WTC11 (cell line): ENCODE measurements at regions not wholly inside any gene's neighbourhood (a gene's known extent, or its start where the extent isn't known, plus 50 kb on each side); places are given as distances from the start of the nearest gene placed in this dataset.

Experiments
- ATAC-seq: fragments of 200-7000 bp; cut with Tn5 transposase; 2 replicates; pipeline ENCODE4 v1.10.0; 2021; ENCODE audit warnings: mild to moderate bottlenecking, moderate library complexity
- CTCF ChIA-PET: fragments of 300-600 bp; sonication (Branson Sonifier 250); formaldehyde crosslinking; loops from one replicate; lab custom pipeline; 2021; ENCODE audit warnings: antibody characterized with exemption; lab: Charles Lee
- POLR2A ChIA-PET: fragments of 350-600 bp; sonication (Branson Sonifier 250); formaldehyde crosslinking; loops from one replicate; lab custom pipeline; 2021; ENCODE audit warnings: antibody characterized with exemption; lab: Charles Lee
- DNase-seq: peaks from one replicate; pipeline ENCODE4 v3.0.0; 2021; ENCODE audit warnings: low spot score
- H3K27ac Mint-ChIP-seq: 2 replicates; pipeline ENCODE4 v1.8.0; 2021; ENCODE audit warnings: mixed read lengths
- H3K27me3 Mint-ChIP-seq: 2 replicates; pipeline ENCODE4 v1.8.0; 2021; ENCODE audit warnings: low read depth, mild to moderate bottlenecking, moderate library complexity, mixed read lengths
- H3K36me3 Mint-ChIP-seq: 2 replicates; pipeline ENCODE4 v1.8.0; 2021; ENCODE audit warnings: mixed read lengths
- H3K4me1 Mint-ChIP-seq: 2 replicates; pipeline ENCODE4 v1.8.0; 2022; ENCODE audit warnings: mixed read lengths
- H3K4me3 Mint-ChIP-seq: 2 replicates; pipeline ENCODE4 v1.8.0; 2021; ENCODE audit warnings: mild to moderate bottlenecking, moderate library complexity, mixed read lengths
- H3K9me3 Mint-ChIP-seq: 2 replicates; pipeline ENCODE4 v1.8.0; 2021; ENCODE audit warnings: mixed read lengths
- CREM ChIP-seq: sonication (generic); formaldehyde crosslinking; IDR thresholded peaks from 2 replicates; pipeline ENCODE4 v1.8.1; 2022; ENCODE audit warnings: mild to moderate bottlenecking, missing genetic modification reagents, moderate library complexity
- ETV6 ChIP-seq: sonication (generic); formaldehyde crosslinking; IDR thresholded peaks from 2 replicates; pipeline ENCODE4 v1.8.1; 2022; ENCODE audit warnings: mild to moderate bottlenecking, missing genetic modification reagents
- GRHL2 ChIP-seq: fragments of 250-450 bp; sonication (Bioruptor Pico); IDR thresholded peaks from 2 replicates; pipeline ENCODE4 v1.8.0; 2022; ENCODE audit warnings: mild to moderate bottlenecking, moderate library complexity; ENCODE audit not compliant: insufficient replicate concordance, severe bottlenecking
- IRF2 ChIP-seq: sonication (generic); formaldehyde crosslinking; IDR thresholded peaks from 2 replicates; pipeline ENCODE4 v1.8.0; 2022; ENCODE audit warnings: low read depth, missing genetic modification reagents, borderline replicate concordance
- JUN ChIP-seq: sonication (generic); formaldehyde crosslinking; IDR thresholded peaks from 2 replicates; pipeline ENCODE4 v1.8.0; 2023; ENCODE audit warnings: mild to moderate bottlenecking, missing genetic modification reagents
- MXD4 ChIP-seq: fragments of 250-450 bp; sonication (Bioruptor Pico); IDR thresholded peaks from 2 replicates; pipeline ENCODE4 v1.8.0; 2021; ENCODE audit warnings: mild to moderate bottlenecking, moderate library complexity, borderline replicate concordance
- NFE2L1 ChIP-seq: sonication (generic); formaldehyde crosslinking; IDR thresholded peaks from 2 replicates; pipeline ENCODE4 v1.8.1; 2023; ENCODE audit warnings: missing genetic modification reagents
- NFYB ChIP-seq: sonication (generic); formaldehyde crosslinking; conservative IDR thresholded peaks from 2 replicates; pipeline ENCODE4 v1.8.0; 2022; ENCODE audit warnings: low read depth, missing genetic modification reagents
- NR1H2 ChIP-seq: sonication (generic); formaldehyde crosslinking; IDR thresholded peaks from 2 replicates; pipeline ENCODE4 v1.9.0; 2021; ENCODE audit warnings: mild to moderate bottlenecking, moderate library complexity, missing genetic modification reagents
- RELA ChIP-seq: sonication (generic); formaldehyde crosslinking; IDR thresholded peaks from 2 replicates; pipeline ENCODE4 v1.8.1; 2022; ENCODE audit warnings: missing genetic modification reagents, mild to moderate bottlenecking, borderline replicate concordance
- RORB ChIP-seq: fragments of 250-450 bp; sonication (Bioruptor Pico); IDR thresholded peaks from 2 replicates; pipeline ENCODE4 v1.9.0; 2021; ENCODE audit warnings: mild to moderate bottlenecking
- TEAD1 ChIP-seq: sonication (generic); formaldehyde crosslinking; IDR thresholded peaks from 2 replicates; pipeline ENCODE4 v1.8.0; 2022; ENCODE audit warnings: mild to moderate bottlenecking, missing genetic modification reagents
- ZNF317 ChIP-seq: sonication (generic); formaldehyde crosslinking; IDR thresholded peaks from 2 replicates; pipeline ENCODE4 v1.8.1; 2023; ENCODE audit warnings: low read depth, mild to moderate bottlenecking, moderate library complexity, missing genetic modification reagents, borderline replicate concordance
- ZNF396 ChIP-seq: fragments of 250-450 bp; sonication (Bioruptor Pico); IDR thresholded peaks from 2 replicates; pipeline ENCODE4 v1.8.0; 2021; ENCODE audit warnings: mild to moderate bottlenecking, moderate library complexity, borderline replicate concordance
- TF ChIP-seq, protein P1 (sequence below): sonication (generic); formaldehyde crosslinking; IDR thresholded peaks from 2 replicates; pipeline ENCODE4 v1.8.1; 2023; ENCODE audit warnings: mild to moderate bottlenecking, moderate library complexity, missing genetic modification reagents
- TF ChIP-seq, protein P2 (sequence below): sonication (generic); formaldehyde crosslinking; IDR thresholded peaks from 2 replicates; pipeline ENCODE4 v1.8.1; 2023; ENCODE audit warnings: mild to moderate bottlenecking, missing genetic modification reagents
- TF ChIP-seq, protein P3 (sequence below): fragments of 250-450 bp; sonication (Bioruptor Pico); IDR thresholded peaks from 2 replicates; pipeline ENCODE4 v1.9.0; 2021; ENCODE audit warnings: mild to moderate bottlenecking, borderline replicate concordance
- TF ChIP-seq, protein P4 (sequence below): sonication (generic); formaldehyde crosslinking; IDR thresholded peaks from 2 replicates; pipeline ENCODE4 v1.8.1; 2022; ENCODE audit warnings: mild to moderate bottlenecking, moderate library complexity, missing genetic modification reagents
- TF ChIP-seq, protein P5 (sequence below): fragments of 250-450 bp; sonication (Bioruptor Pico); IDR thresholded peaks from 2 replicates; pipeline ENCODE4 v1.9.0; 2021; ENCODE audit warnings: moderate library complexity, mild to moderate bottlenecking, inconsistent platforms, borderline replicate concordance
- TF ChIP-seq, protein P6 (sequence below): sonication (generic); formaldehyde crosslinking; IDR thresholded peaks from 2 replicates; pipeline ENCODE4 v1.8.1; 2022; ENCODE audit warnings: low read depth, mild to moderate bottlenecking, moderate library complexity, missing genetic modification reagents, borderline replicate concordance
- TF ChIP-seq, protein P7 (sequence below): sonication (generic); formaldehyde crosslinking; IDR thresholded peaks from 2 replicates; pipeline ENCODE4 v1.8.0; 2022; ENCODE audit warnings: mild to moderate bottlenecking, missing genetic modification reagents
- TF ChIP-seq, protein P8 (sequence below): fragments of 250-450 bp; sonication (Bioruptor Pico); IDR thresholded peaks from 2 replicates; pipeline ENCODE4 v1.9.0; 2021; ENCODE audit warnings: mild to moderate bottlenecking

DNA sequence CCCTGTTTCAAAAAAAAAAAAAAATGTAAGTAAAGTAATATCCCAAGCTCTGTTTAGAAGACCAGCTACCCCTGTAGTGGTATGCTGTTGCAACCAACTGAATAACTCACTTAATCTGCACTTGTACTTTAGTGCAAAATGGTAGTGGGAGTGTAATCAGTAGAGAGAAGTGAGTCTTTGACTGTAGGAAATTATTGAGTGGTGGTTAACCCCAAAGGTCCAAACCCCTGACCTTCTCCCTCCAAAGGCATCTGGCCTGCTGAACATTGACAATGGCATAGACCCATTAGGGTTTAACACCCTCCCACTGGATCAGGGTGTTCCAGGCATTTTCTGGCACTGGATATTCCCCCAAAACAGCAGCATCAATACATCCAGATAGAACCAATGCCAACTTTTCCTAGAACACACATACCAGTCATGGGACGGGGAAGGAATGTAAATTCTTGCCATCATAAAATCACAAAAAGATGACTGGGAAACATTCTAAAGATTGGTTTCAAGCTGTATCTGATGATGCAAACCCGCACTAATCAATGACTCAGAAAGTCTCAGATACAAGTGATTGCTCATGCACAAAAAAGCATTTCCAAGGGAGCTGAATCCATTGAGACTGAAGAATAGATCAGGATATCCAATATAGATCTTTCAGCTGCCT is 110.3 kb downstream of the MRPL39 start:
- Mint-ChIP-seq H3K9me3 (peaks cover 21% of the 10 kb centered on the region), H3K27ac (no peak overlapping the region), H3K4me1 (no peaks in the 10 kb centered on the region), H3K27me3 (no peaks in the 10 kb centered on the region; the same call in 1 of the 2 replicates), H3K4me3 (no peak overlapping the region), H3K36me3 (no peaks in the 10 kb centered on the region)
- ChIA-PET POLR2A (no interaction called here), CTCF (no interaction called here)
- DNase-seq: no peak
- TF ChIP-seq JUN (no peak), MXD4 (CRISPR knock-in tag) (no peak), ZNF396 (no peak), RELA (no peak), NFYB (no peak), NR1H2 (CRISPR knock-in tag) (no peak), ZNF317 (CRISPR knock-in tag) (no peak), TEAD1 (CRISPR knock-in tag) (no peak)
- TF ChIP-seq, protein P1, sequence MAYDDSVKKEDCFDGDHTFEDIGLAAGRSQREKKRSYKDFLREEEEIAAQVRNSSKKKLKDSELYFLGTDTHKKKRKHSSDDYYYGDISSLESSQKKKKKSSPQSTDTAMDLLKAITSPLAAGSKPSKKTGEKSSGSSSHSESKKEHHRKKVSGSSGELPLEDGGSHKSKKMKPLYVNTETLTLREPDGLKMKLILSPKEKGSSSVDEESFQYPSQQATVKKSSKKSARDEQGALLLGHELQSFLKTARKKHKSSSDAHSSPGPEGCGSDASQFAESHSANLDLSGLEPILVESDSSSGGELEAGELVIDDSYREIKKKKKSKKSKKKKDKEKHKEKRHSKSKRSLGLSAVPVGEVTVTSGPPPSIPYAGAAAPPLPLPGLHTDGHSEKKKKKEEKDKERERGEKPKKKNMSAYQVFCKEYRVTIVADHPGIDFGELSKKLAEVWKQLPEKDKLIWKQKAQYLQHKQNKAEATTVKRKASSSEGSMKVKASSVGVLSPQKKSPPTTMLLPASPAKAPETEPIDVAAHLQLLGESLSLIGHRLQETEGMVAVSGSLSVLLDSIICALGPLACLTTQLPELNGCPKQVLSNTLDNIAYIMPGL (CRISPR knock-in tag): no peak
- TF ChIP-seq, protein P2, sequence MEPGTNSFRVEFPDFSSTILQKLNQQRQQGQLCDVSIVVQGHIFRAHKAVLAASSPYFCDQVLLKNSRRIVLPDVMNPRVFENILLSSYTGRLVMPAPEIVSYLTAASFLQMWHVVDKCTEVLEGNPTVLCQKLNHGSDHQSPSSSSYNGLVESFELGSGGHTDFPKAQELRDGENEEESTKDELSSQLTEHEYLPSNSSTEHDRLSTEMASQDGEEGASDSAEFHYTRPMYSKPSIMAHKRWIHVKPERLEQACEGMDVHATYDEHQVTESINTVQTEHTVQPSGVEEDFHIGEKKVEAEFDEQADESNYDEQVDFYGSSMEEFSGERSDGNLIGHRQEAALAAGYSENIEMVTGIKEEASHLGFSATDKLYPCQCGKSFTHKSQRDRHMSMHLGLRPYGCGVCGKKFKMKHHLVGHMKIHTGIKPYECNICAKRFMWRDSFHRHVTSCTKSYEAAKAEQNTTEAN: no peak
- TF ChIP-seq, protein P3, sequence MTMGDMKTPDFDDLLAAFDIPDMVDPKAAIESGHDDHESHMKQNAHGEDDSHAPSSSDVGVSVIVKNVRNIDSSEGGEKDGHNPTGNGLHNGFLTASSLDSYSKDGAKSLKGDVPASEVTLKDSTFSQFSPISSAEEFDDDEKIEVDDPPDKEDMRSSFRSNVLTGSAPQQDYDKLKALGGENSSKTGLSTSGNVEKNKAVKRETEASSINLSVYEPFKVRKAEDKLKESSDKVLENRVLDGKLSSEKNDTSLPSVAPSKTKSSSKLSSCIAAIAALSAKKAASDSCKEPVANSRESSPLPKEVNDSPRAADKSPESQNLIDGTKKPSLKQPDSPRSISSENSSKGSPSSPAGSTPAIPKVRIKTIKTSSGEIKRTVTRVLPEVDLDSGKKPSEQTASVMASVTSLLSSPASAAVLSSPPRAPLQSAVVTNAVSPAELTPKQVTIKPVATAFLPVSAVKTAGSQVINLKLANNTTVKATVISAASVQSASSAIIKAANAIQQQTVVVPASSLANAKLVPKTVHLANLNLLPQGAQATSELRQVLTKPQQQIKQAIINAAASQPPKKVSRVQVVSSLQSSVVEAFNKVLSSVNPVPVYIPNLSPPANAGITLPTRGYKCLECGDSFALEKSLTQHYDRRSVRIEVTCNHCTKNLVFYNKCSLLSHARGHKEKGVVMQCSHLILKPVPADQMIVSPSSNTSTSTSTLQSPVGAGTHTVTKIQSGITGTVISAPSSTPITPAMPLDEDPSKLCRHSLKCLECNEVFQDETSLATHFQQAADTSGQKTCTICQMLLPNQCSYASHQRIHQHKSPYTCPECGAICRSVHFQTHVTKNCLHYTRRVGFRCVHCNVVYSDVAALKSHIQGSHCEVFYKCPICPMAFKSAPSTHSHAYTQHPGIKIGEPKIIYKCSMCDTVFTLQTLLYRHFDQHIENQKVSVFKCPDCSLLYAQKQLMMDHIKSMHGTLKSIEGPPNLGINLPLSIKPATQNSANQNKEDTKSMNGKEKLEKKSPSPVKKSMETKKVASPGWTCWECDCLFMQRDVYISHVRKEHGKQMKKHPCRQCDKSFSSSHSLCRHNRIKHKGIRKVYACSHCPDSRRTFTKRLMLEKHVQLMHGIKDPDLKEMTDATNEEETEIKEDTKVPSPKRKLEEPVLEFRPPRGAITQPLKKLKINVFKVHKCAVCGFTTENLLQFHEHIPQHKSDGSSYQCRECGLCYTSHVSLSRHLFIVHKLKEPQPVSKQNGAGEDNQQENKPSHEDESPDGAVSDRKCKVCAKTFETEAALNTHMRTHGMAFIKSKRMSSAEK (CRISPR knock-in tag): no peak
- TF ChIP-seq, protein P4, sequence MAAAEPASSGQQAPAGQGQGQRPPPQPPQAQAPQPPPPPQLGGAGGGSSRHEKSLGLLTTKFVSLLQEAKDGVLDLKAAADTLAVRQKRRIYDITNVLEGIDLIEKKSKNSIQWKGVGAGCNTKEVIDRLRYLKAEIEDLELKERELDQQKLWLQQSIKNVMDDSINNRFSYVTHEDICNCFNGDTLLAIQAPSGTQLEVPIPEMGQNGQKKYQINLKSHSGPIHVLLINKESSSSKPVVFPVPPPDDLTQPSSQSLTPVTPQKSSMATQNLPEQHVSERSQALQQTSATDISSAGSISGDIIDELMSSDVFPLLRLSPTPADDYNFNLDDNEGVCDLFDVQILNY: no peak
- TF ChIP-seq, protein P5, sequence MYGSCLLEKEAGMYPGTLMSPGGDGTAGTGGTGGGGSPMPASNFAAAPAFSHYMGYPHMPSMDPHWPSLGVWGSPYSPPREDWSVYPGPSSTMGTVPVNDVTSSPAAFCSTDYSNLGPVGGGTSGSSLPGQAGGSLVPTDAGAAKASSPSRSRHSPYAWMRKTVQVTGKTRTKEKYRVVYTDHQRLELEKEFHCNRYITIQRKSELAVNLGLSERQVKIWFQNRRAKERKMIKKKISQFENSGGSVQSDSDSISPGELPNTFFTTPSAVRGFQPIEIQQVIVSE (CRISPR knock-in tag): no peak
- TF ChIP-seq, protein P6, sequence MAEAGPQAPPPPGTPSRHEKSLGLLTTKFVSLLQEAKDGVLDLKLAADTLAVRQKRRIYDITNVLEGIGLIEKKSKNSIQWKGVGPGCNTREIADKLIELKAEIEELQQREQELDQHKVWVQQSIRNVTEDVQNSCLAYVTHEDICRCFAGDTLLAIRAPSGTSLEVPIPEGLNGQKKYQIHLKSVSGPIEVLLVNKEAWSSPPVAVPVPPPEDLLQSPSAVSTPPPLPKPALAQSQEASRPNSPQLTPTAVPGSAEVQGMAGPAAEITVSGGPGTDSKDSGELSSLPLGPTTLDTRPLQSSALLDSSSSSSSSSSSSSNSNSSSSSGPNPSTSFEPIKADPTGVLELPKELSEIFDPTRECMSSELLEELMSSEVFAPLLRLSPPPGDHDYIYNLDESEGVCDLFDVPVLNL (CRISPR knock-in tag): no peak
- no peak for ATAC-seq

DNA sequence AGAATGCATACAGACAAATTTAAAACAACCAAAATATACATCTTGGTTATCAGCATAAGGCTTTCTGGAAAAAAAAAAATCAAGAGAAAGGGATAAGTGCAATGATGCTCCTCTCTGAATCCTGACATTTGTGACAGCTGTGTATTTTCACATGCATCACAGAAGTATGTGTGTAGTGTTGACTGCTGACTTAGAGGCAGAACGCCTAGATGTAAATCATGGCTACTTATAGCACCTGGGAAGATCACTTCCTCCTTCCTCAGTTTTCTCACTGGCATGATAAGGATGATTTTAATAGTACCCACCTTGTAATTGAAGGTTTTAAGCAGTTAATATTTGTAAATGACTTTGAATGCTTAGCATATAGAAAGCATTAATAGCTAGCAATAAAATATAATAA is 112.5 kb downstream of the MRPL39 start:
- Mint-ChIP-seq H3K27me3 (no peaks in the 10 kb centered on the region; the same call in 1 of the 2 replicates), H3K27ac (no peak overlapping the region), H3K36me3 (no peaks in the 10 kb centered on the region), H3K9me3 (peaks cover 15% of the 10 kb centered on the region), H3K4me1 (no peaks in the 10 kb centered on the region), H3K4me3 (no peak overlapping the region)
- POLR2A ChIA-PET: no interaction called here
- CTCF ChIA-PET: interaction anchor here (0.5 kb wide), 1 partner anchor 39 kb away, joined by 3 read pairs; no protein-coding TSS in a partner anchor
- ATAC-seq (no peak), DNase-seq (no peak)
- TF ChIP-seq, protein P7, sequence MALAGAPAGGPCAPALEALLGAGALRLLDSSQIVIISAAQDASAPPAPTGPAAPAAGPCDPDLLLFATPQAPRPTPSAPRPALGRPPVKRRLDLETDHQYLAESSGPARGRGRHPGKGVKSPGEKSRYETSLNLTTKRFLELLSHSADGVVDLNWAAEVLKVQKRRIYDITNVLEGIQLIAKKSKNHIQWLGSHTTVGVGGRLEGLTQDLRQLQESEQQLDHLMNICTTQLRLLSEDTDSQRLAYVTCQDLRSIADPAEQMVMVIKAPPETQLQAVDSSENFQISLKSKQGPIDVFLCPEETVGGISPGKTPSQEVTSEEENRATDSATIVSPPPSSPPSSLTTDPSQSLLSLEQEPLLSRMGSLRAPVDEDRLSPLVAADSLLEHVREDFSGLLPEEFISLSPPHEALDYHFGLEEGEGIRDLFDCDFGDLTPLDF: no peak
- no peak for TF ChIP-seq GRHL2 (CRISPR knock-in tag)
- TF ChIP-seq, protein P8, sequence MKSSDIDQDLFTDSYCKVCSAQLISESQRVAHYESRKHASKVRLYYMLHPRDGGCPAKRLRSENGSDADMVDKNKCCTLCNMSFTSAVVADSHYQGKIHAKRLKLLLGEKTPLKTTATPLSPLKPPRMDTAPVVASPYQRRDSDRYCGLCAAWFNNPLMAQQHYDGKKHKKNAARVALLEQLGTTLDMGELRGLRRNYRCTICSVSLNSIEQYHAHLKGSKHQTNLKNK (CRISPR knock-in tag): no peak
- no peak for TF ChIP-seq CREM (CRISPR knock-in tag)
- TF ChIP-seq RORB: no peak
- no peak for TF ChIP-seq IRF2 (CRISPR knock-in tag)
- no peak for TF ChIP-seq TEAD1 (CRISPR knock-in tag)
- no peak for TF ChIP-seq ETV6 (CRISPR knock-in tag)
- TF ChIP-seq, protein P6 (CRISPR knock-in tag): no peak
- no peak for TF ChIP-seq NFE2L1 (CRISPR knock-in tag)
